Right cardiac atrium (tissue), 5 donors: ENCODE measurements at regions not wholly inside any gene's neighbourhood (a gene's known extent, or its start where the extent isn't known, plus 50 kb on each side); places are given as distances from the start of the nearest gene placed in this dataset.

Experiments
- ATAC-seq, 2 donors: fragments of 200-7000 bp; cut with Tn5 transposase; one replicate each; pipeline versions ENCODE4 v1.8.0 to v1.9.1; 2020; ENCODE audit warnings: moderate library complexity in 2 of 2, mild to moderate bottlenecking in 1 of 2
- DNase-seq, 3 donors: peaks; one replicate each; pipeline ENCODE4 v3.0.0-alpha.2; 2020
- H3K27ac ChIP-seq: one replicate; pipeline ENCODE4 v1.5.1; 2013; ENCODE audit warnings: mild to moderate bottlenecking, low read length, control low read depth, moderate library complexity
- H3K27me3 ChIP-seq: one replicate; pipeline ENCODE4 v1.6.1; 2013; ENCODE audit not compliant: control insufficient read depth, insufficient read depth
- H3K4me1 ChIP-seq: one replicate; pipeline ENCODE4 v1.6.1; 2013; ENCODE audit warnings: low read length; ENCODE audit not compliant: control insufficient read depth, insufficient read depth
- H3K4me3 ChIP-seq: one replicate; pipeline ENCODE4 v1.5.1; 2013; ENCODE audit warnings: low read length, control low read depth
- H3K9me3 ChIP-seq: one replicate; pipeline ENCODE4 v1.6.1; 2013; ENCODE audit warnings: low read length; ENCODE audit not compliant: control insufficient read depth
- WGBS: extraction: QIAGEN DNeasy Blood & Tissue Kit; methylation state at CpG from one replicate; pipeline ENCODE4 v1.1.7; 2013; 5-methylcytosine and 5-hydroxymethylcytosine counted together
- intact Hi-C, 4 donors: fragments of 100-400 bp; cut with DNase I; formaldehyde crosslinking; loops; one replicate each; pipeline versions ENCODE4 v1.11.0 to v1.14.0; 2022 to 2023
- donor health status: healthy with polysubstance abuse.
- donor health status: DM: no; HTN: yes; CAD: no.
- donor health status: DM: no; HTN: no; CAD: no.
- donor health status: DM: no; HTN: yes; CAD: no; lungs with severe emphysema.
- donor health status: DM: yes; HTN: yes; CAD: no.

DNA sequence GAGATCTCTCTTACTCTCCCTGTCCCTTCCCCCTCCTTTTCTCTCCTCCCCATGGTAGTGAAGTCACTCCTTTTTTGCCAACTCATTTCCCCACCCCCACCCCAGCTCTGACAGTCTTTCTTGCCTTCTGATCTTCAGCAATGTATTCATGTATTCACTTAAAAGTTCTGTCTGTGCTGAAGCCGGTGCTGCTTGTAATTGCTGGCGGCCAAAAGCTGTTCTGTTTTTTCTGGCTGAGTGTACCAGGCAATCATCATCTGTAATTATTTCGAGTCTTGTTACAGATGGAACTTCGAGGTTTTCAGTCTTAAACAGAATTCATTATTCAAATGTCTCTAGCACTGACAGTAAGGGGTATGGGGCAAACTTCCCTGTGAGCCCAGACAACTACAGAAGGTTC lies 99.5 kb downstream of the SPATA19 start:
- no peak overlapping the region for H3K4me3 ChIP-seq

DNA sequence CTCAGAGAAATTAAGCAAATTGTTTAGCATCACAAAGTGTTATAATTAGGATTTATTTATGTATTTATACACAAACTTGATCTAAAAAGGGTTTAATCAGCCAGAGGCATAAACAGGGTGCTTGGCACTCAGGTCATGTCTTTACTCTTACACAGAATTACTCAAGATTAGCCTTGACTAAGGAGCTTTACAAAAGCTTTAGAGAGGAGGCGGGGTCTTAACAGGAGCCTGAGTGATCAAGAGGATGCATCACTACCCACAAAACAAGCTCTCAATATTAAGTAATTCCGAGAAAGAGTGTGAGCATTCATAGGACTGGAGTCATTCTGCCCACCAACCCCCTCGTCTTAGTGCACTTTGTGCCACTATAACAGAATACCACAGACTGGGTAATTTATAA lies 103.0 kb downstream of the SPATA19 start:
- Histone ChIP-seq H3K27me3 (no peaks in the 10 kb centered on the region), H3K4me1 (no peaks in the 10 kb centered on the region), H3K9me3 (no peaks in the 10 kb centered on the region), H3K4me3 (no peak overlapping the region), H3K27ac (no peak overlapping the region)
- intact Hi-C loops = no loop called here
- 81% methylated on average over 3 of the region's 3 CpGs for WGBS
- DNase-seq = no peak
- no peak for ATAC-seq

More for the DNA sequence above, 99.5 kb downstream of the SPATA19 start:
- intact Hi-C loops = no loop called here
- no peak for DNase-seq
- Histone ChIP-seq H3K27me3 (no peaks in the 10 kb centered on the region), H3K4me1 (no peaks in the 10 kb centered on the region), H3K27ac (no peak overlapping the region), H3K9me3 (no peaks in the 10 kb centered on the region)
- ATAC-seq = no peak
- 34% methylated on average over 4 of the region's 4 CpGs for WGBS

DNA sequence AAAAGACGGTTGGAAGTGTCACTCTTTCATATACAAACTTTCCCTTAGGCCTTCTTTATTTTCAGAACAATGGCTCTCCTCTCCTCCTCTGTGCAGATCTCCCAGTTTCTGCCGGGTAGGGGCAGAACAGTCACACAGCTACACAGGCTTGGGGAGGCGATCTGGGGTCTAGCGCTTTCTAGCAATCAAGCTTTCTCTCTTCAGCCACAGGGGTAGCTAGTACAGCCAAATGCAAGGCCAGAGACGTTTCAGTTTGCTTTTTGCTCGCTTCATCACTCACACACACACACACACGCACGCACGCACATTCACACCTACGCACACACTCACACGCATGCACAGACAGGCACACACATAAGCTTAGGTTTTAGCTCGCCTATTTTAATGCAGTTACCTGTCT lies 104.3 kb downstream of the SPATA19 start:
- Histone ChIP-seq H3K4me1 (no peaks in the 10 kb centered on the region), H3K9me3 (no peaks in the 10 kb centered on the region), H3K27me3 (no peaks in the 10 kb centered on the region), H3K27ac (no peak overlapping the region), H3K4me3 (no peak overlapping the region)
- intact Hi-C loops = no loop called here
- ATAC-seq = no peak
- DNase-seq = no peak
- WGBS = 77% methylated on average over 12 of the region's 12 CpGs

DNA sequence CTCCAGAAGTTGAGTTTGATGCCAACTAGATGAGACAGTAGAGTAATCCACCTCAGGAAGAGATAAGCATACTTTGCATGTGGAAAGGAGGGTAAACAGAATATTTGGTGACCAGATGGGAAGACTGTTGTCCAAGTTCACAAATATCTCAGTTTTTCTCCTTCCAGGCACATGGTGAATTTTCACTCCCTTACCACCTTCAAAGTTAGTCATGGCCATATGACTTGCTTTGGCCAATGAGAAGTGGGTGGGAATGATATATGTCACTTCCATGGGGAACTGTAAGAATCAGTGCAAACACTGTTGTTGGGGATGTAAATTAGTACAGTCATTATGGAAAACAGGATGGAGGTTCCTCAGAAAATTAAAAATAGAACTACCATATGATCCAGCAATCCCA lies 105.8 kb downstream of the SPATA19 start:
- intact Hi-C loops = no loop called here
- no peaks in the 10 kb centered on the region for H3K9me3 ChIP-seq
- no peaks in the 10 kb centered on the region for H3K27me3 ChIP-seq
- no peak for DNase-seq
- H3K4me3 ChIP-seq = no peak overlapping the region
- no peak overlapping the region for H3K27ac ChIP-seq
- ATAC-seq = no peak
- H3K4me1 ChIP-seq = no peaks in the 10 kb centered on the region

DNA sequence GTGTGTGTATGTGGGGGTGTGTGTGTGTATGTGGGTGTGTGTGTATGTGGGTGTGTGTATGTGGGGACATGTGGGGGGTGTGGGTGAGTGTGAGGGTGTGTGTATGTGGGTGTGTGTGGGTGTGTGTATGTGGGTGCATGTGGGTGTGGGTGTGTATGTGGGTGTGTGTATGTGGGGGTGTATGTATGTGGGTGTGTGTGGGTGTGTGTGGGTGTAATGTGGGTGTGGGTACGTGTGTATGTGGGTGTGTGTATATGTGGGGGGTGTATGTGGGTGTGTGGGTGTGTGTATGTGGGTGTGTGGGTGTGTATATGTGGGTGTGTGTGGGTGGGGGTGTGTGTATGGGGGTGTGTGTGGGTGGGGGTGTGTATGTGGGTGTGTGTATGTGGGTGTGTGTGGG lies 106.7 kb downstream of the SPATA19 start:
- Histone ChIP-seq H3K4me1 (no peaks in the 10 kb centered on the region), H3K27me3 (no peaks in the 10 kb centered on the region), H3K4me3 (no peak overlapping the region), H3K9me3 (no peaks in the 10 kb centered on the region), H3K27ac (no peak overlapping the region)
- 93% methylated on average over 1 of the region's 1 CpG for WGBS
- no peak for DNase-seq
- ATAC-seq = no peak
- intact Hi-C loops = no loop called here

DNA sequence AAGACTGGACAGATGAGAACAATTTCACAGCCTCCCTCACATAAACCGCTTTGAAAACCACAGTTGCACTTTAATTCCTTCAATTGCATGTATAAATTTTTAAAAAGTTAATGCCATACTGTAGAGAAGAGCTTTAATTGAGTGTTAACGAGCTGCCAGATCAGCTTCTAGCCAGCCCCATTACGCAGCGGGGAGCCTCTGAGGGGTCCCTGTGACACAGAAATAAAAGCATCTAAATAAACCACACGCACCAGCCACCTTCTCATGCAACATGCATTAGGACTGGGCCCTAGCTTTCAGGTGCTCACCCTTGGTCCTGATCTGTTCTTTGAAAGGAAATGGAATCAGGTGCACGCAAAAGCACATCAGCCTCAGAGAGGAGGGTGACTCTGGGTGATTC lies 111.7 kb downstream of the SPATA19 start:
- H3K4me1 ChIP-seq = no peaks in the 10 kb centered on the region
- WGBS = 80% methylated on average over 6 of the region's 6 CpGs
- no peaks in the 10 kb centered on the region for H3K27me3 ChIP-seq
- DNase-seq = no peak
- no peak overlapping the region for H3K4me3 ChIP-seq
- intact Hi-C loops = no loop called here
- no peak for ATAC-seq
- H3K27ac ChIP-seq = no peak overlapping the region
- no peaks in the 10 kb centered on the region for H3K9me3 ChIP-seq

DNA sequence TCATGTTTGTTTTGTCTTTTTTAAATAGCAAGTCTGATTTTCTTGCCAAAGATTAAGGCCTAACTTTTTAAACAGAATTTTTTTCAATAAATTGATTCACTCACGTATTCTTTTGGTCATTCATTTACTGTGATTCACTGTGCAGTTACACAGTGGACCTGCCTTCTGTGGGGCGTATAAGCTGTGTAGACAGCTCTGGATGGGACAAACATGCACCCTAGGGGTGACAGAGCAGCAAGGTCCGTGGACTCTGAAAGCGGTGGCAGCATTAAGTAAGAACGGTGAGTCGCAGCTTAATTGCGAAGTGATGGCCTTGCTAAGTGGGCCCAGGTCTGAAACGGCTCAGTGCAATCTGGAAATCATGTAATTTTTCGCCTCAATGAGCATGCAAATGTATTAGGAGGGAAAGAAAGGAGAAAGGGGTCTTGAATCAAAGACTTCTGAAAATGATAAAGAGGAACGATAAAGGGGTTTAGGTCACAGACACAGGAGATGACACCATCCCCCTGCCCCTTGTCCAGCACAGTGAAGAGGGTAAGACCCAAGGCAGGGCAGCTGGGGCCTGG lies 113.1 kb downstream of the SPATA19 start:
- no peaks in the 10 kb centered on the region for H3K9me3 ChIP-seq
- no peak overlapping the region for H3K27ac ChIP-seq
- no peak for ATAC-seq
- H3K27me3 ChIP-seq = no peaks in the 10 kb centered on the region
- intact Hi-C loops = no loop called here
- no peak for DNase-seq
- H3K4me1 ChIP-seq = no peaks in the 10 kb centered on the region
- H3K4me3 ChIP-seq = no peak overlapping the region
- WGBS = 85% methylated on average over 10 of the region's 10 CpGs

DNA sequence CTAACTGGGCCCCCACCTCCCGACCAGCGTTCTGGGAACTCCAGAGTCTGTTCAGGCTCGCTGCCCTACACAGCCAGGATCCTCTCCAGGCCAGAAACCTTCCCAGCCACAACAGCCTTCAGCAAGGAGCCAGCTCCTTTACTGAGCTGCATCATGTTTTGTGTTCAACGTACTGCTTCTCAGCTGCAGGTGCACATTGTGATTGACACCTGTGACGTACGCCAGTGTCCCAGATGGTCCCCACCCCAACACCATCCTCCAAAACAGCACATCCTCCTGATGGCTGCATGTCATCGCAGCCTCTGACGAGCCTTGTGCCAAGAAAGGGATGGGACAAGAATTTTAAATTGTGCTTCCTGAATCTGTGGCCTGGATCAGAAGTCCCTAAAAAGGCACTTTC lies 117.5 kb downstream of the SPATA19 start:
- Histone ChIP-seq H3K27me3 (no peaks in the 10 kb centered on the region), H3K4me3 (no peak overlapping the region), H3K27ac (no peak overlapping the region), H3K4me1 (no peaks in the 10 kb centered on the region), H3K9me3 (no peaks in the 10 kb centered on the region)
- WGBS = 80% methylated on average over 8 of the region's 8 CpGs
- intact Hi-C loops = no loop called here
- DNase-seq (no peak), ATAC-seq (no peak)

DNA sequence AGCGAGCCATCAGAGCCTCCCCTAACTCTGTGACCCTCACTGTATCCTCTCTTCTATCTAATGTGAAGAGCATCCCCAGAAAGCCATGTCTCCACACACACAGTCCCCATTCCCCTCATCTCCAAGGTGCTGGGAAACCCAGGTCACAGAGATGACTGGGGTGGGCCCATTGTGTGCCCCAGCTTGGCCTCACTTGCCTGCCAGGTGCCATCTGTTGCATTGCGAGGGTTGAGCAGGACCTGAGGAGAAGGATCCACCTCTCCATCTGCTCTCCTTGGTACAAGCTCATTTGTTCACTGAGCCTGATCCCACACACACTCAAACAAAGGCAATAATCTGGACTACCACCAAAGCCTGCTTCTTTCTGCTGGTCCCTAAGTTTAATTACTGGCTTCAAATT lies 118.8 kb downstream of the SPATA19 start:
- 82% methylated on average over 2 of the region's 2 CpGs for WGBS

DNA sequence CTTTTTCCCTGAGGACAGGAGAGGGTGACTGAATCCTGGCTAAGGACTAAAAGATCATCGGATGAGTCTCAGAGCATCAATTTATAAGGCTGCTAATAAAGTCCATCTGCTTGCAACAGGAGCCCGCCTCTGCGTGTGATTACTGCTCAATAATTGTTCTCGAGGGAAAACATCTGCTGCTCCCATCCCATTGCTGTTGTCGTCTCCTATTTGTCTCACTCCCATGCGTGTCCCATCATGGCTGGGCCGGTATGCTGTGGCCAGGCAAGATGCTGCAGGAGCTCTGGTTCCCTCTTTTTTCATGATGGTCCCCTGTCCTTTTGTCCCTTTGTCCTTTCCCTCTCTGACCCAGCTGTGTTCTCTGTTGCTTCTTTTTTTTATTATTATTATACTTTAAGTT lies 121.2 kb downstream of the SPATA19 start:
- WGBS = 70% methylated on average over 7 of the region's 7 CpGs
- ATAC-seq = no peak
- no peaks in the 10 kb centered on the region for H3K9me3 ChIP-seq

More for the DNA sequence above, 118.8 kb downstream of the SPATA19 start:
- H3K27ac ChIP-seq = no peak overlapping the region
- DNase-seq (no peak), ATAC-seq (no peak)
- H3K4me1 ChIP-seq = no peaks in the 10 kb centered on the region
- H3K4me3 ChIP-seq = no peak overlapping the region
- no peaks in the 10 kb centered on the region for H3K27me3 ChIP-seq
- intact Hi-C loops = no loop called here
- H3K9me3 ChIP-seq = no peaks in the 10 kb centered on the region

DNA sequence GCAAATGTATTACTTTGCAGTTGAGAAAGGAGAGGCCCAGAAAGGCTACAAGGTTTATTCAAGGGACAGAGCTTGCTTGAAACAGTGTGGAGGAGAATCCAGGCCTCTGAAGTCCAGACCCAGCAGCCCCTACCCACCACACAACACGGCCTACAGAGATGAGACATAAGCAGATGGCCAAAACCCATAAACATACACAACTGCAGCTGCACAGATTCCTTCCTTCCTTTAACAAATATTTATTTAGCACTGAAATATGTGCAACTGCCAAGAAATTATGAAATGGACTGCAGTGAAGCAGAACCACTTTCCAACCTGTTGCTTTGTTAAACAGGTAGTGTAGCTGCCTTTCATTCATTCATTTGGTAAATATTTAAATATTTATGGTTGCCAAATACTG lies 122.3 kb downstream of the SPATA19 start:
- no peaks in the 10 kb centered on the region for H3K27me3 ChIP-seq
- intact Hi-C loops = no loop called here

More for the DNA sequence above, 121.2 kb downstream of the SPATA19 start:
- intact Hi-C loops = no loop called here
- Histone ChIP-seq H3K27ac (no peak overlapping the region), H3K4me1 (no peaks in the 10 kb centered on the region), H3K27me3 (no peaks in the 10 kb centered on the region), H3K4me3 (no peak overlapping the region)
- no peak for DNase-seq

DNA sequence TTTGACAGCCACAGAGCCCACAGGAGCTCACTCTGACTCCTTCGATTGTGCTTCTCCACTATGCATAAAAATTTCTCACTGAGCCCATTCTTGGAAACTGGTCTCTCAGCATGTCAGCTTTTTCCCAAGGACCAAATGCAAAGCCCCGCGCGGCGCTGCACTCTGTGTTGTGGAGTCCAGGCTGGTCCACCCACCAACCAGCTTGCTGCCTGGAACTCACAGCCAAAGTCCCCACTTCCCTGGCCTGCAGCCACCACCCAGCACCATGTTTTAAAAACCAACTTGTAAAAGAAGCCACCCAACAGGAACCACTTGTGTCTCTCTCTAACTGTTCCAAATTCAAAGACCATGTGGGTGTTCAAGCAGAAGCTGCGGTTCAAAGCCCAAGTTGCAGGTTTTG lies 124.4 kb downstream of the SPATA19 start:
- ATAC-seq = no peak
- Histone ChIP-seq H3K27me3 (no peaks in the 10 kb centered on the region), H3K4me1 (no peaks in the 10 kb centered on the region), H3K27ac (no peak overlapping the region), H3K4me3 (no peak overlapping the region), H3K9me3 (no peaks in the 10 kb centered on the region)
- 91% methylated on average over 6 of the region's 6 CpGs for WGBS
- intact Hi-C loops = no loop called here
- no peak for DNase-seq

More for the DNA sequence above, 122.3 kb downstream of the SPATA19 start:
- Histone ChIP-seq H3K4me1 (no peaks in the 10 kb centered on the region), H3K9me3 (no peaks in the 10 kb centered on the region), H3K27ac (no peak overlapping the region), H3K4me3 (no peak overlapping the region)
- 61% methylated on average over 1 of the region's 1 CpG for WGBS
- DNase-seq (no peak), ATAC-seq (no peak)
